ENCODE measurements at regions not wholly inside any gene's neighbourhood (a gene's known extent, or its start where the extent isn't known, plus 50 kb on each side); places are given as distances from the start of the nearest gene placed in this dataset.

- no peak for TF ChIP-seq CTCF (IDR thresholded peaks at IDR 0.05; ENCODE audit: low read depth, low read length, missing input control)
- no peak for TF ChIP-seq REST (IDR thresholded peaks at IDR 0.05)
- no peak for TF ChIP-seq RAD21 (IDR thresholded peaks at IDR 0.05)
These were observed 160.8 kb upstream of the KLF4 start for GRCh38 chr9:107650321-107650720.
